Heart right ventricle (tissue), 16 donors: ENCODE measurements at regions not wholly inside any gene's neighbourhood (a gene's known extent, or its start where the extent isn't known, plus 50 kb on each side); places are given as distances from the start of the nearest gene placed in this dataset.

Source experiments
- ATAC-seq, 8 donors: fragments of 200-7000 bp; cut with Tn5 transposase; one replicate each; pipeline ENCODE4 v1.9.1; 2020; ENCODE audit warnings: mild to moderate bottlenecking in 8 of 8, moderate library complexity in 8 of 8, moderate number of reproducible peaks in 1 of 8
- DNase-seq, 2 donors: peaks; one replicate each; pipeline ENCODE4 v3.0.0-alpha.2; 2020
- H3K27ac ChIP-seq, 10 donors: fragments of 200-600 bp; sonication (generic) in 2 of 10; one replicate each; pipeline versions ENCODE4 v1.5.0 to v1.8.0; 2020 to 2022; ENCODE audit warnings: mild to moderate bottlenecking in 3 of 10
- H3K27me3 ChIP-seq, 7 donors: fragments of 200-600 bp; one replicate each; pipeline ENCODE4 v1.8.0; 2021 to 2022; ENCODE audit warnings: mild to moderate bottlenecking in 2 of 7
- H3K36me3 ChIP-seq, 9 donors: fragments of 200-600 bp; sonication (generic) in 1 of 9; one replicate each; pipeline versions ENCODE4 v1.5.0 to v1.8.0; 2020 to 2022; ENCODE audit warnings: mild to moderate bottlenecking in 2 of 9
- H3K4me1 ChIP-seq, 9 donors: fragments of 200-600 bp; sonication (generic) in 1 of 9; one replicate each; pipeline versions ENCODE4 v1.5.0 to v1.8.0; 2020 to 2022; ENCODE audit warnings: mild to moderate bottlenecking in 4 of 9
- H3K4me3 ChIP-seq, 10 donors: fragments of 200-600 bp; sonication (generic) in 2 of 10; one replicate each; pipeline versions ENCODE4 v1.5.0 to v1.8.0; 2020 to 2022; ENCODE audit warnings: mild to moderate bottlenecking in 7 of 10, moderate library complexity in 2 of 10
- H3K9me3 ChIP-seq, 11 donors: fragments of 200-600 bp in 10 of 11; sonication (generic) in 2 of 11; one replicate each; pipeline versions ENCODE4 v1.5.0 to v1.8.0; 2013 to 2022; ENCODE audit warnings: mild to moderate bottlenecking in 2 of 11, control low read depth in 1 of 11, moderate library complexity in 1 of 11
- WGBS, 2 donors: extraction: QIAGEN DNeasy Blood & Tissue Kit; methylation state at CpG; one replicate each; pipeline ENCODE4 v1.1.7; 2013; ENCODE audit warnings: inconsistent platforms in 1 of 2; 5-methylcytosine and 5-hydroxymethylcytosine counted together
- intact Hi-C, 10 donors: fragments of 100-400 bp; cut with DNase I; formaldehyde crosslinking; loops; one replicate each; pipeline versions ENCODE4 v1.11.1 to v1.14.2; 2022
- TF ChIP-seq, protein P1 (sequence below), 9 donors: fragments of 200-600 bp; sonication (generic) in 2 of 9; IDR thresholded peaks; one replicate each; pipeline versions ENCODE4 v1.5.0 to v1.8.0; 2021 to 2022; ENCODE audit warnings: antibody characterized with exemption in 9 of 9, mild to moderate bottlenecking in 5 of 9, moderate library complexity in 1 of 9
- donor health status: Arrhythmogenic right ventricular cardiomyopathy.
- donor health status: ischemic (EF 13 %, LVEDD 7.1; RV severe dilation, severe dysfunction).
- donor health status: healthy with polysubstance abuse.
- donor health status: DM: no; HTN: yes; CAD: no.
- donor health status: DM: no; HTN: no; CAD: no.
- donor health status: ischemic (EF 25% LVEDD 6.9; RV normal size, moderate dysfunction).
- donor health status: ischemic (EF 25% LVEDD 5.7; RV mildly dilated, moderate dysfunction).
- donor health status: healthy.
- donor health status: DM: yes; HTN: yes; CAD: no.
- donor health status: Ischemic cardiomyopathy.
- donor health status: ischemic (EF 35%, LVEDD 5.7; RV mildly dilated, moderate dysfunction).
- donor health status: nonischemic (EF 11% LVEDD 7.7; RV severe dilation, severe dysfunction).
- donor health status: DM: yes; HTN: yes; CAD: no.
- donor health status: PGD.
- donor health status: ischemic (EF 29% LVEDD 5.4; RV normal size, mild dysfunction).
- donor health status: nonischemic (EF 23%, LVEDD 6.1; RV moderate dilation, normal function).

DNA sequence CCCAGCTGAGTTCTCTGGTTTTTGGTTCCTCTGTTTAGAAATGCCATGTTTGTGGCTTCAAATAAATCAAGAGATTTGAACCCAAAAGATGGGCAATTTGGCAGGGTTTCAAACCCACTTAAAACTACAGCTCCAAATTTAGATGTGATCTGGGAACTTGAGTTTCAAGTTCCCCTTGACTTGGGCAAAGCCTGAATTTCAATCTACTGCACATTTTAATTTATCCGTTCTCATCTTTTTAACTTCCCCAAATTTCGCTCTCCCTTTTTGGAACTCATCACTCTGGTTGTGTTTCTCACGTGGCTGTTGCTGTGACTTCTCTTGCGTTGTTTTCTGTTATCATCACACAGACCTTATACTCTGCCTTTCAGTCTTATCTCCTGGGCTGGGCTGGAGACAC is 230.9 kb downstream of the CDC5L start:
- Histone ChIP-seq H3K36me3 (no peaks in the 10 kb centered on the region), H3K4me1 (peaks cover 0 to 20% (median 0%) of the 10 kb centered on the region in 9 donors), H3K4me3 (no peak overlapping the region), H3K27me3 (peaks cover 0 to 14% (median 0%) of the 10 kb centered on the region in 7 donors), H3K9me3 (no peaks in the 10 kb centered on the region), H3K27ac (no peak overlapping the region)
- TF ChIP-seq, protein P1, sequence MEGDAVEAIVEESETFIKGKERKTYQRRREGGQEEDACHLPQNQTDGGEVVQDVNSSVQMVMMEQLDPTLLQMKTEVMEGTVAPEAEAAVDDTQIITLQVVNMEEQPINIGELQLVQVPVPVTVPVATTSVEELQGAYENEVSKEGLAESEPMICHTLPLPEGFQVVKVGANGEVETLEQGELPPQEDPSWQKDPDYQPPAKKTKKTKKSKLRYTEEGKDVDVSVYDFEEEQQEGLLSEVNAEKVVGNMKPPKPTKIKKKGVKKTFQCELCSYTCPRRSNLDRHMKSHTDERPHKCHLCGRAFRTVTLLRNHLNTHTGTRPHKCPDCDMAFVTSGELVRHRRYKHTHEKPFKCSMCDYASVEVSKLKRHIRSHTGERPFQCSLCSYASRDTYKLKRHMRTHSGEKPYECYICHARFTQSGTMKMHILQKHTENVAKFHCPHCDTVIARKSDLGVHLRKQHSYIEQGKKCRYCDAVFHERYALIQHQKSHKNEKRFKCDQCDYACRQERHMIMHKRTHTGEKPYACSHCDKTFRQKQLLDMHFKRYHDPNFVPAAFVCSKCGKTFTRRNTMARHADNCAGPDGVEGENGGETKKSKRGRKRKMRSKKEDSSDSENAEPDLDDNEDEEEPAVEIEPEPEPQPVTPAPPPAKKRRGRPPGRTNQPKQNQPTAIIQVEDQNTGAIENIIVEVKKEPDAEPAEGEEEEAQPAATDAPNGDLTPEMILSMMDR (IDR thresholded peaks at IDR 0.05) = no peak
- 70 to 77% methylated on average over 4 of the region's 4 CpGs for WGBS, 2 donors
- DNase-seq = no peak
- intact Hi-C loops = no loop called here
- peak in 1 of 8 donors; percentile 20 for ATAC-seq

DNA sequence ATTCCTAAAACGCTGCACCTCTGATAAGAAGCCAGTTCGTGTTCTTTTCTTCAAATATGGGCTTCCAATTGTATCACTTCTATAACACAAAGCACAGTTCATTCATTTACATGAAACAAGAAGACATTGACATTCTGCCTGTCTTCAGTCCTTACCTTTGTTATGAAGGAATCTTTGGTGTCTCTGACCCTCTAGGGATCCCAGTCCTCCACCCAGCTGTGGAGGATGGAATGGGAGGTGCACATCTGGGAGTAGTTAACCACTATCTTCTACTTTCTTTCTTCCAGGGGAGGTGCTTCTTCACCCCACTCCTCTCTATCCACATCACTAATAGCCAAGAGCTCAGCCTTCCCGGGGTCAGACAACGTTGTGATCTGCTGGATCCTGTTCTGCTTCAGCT is 233.4 kb downstream of the CDC5L start:
- H3K4me3 ChIP-seq = no peak overlapping the region
- 78 to 84% methylated on average over 4 of the region's 4 CpGs for WGBS, 2 donors
- no peaks in the 10 kb centered on the region for H3K36me3 ChIP-seq
- peaks cover 0 to 20% (median 0%) of the 10 kb centered on the region in 9 donors for H3K4me1 ChIP-seq
- ATAC-seq (no peak), DNase-seq (no peak)
- intact Hi-C loops = no loop called here
- no peaks in the 10 kb centered on the region for H3K9me3 ChIP-seq
- H3K27ac ChIP-seq = no peak overlapping the region
- TF ChIP-seq, protein P1 (IDR thresholded peaks at IDR 0.05) = no peak
- peaks cover 0 to 14% (median 0%) of the 10 kb centered on the region in 7 donors for H3K27me3 ChIP-seq

DNA sequence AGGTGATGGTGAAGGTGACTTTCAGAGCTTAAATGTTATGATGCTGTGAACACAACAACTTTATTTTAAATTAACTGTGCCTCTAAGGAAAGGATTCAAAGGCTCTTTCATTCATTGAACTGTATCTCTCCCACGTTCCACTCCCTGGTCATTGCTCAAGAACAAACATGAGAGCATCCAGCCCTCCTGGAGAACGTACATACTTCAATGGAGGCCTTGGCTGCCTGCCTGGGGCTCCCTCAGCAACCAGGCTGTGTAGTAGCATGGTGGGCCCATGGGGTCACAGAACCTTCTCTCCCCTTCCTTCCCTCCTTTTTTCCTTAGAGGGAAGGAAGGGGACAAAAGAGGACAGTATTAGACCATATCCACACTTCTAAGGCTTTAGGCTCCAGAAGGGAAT is 234.3 kb downstream of the CDC5L start:
- Histone ChIP-seq H3K27ac (no peak overlapping the region), H3K36me3 (no peaks in the 10 kb centered on the region), H3K4me3 (no peak overlapping the region), H3K4me1 (peaks cover 0 to 20% (median 0%) of the 10 kb centered on the region in 9 donors), H3K9me3 (no peaks in the 10 kb centered on the region), H3K27me3 (peaks cover 0 to 14% (median 0%) of the 10 kb centered on the region in 7 donors)
- no peak for ATAC-seq
- 44 to 81% methylated on average over 2 of the region's 2 CpGs for WGBS, 2 donors
- DNase-seq = no peak
- intact Hi-C loops = no loop called here
- TF ChIP-seq, protein P1 (IDR thresholded peaks at IDR 0.05) = no peak

DNA sequence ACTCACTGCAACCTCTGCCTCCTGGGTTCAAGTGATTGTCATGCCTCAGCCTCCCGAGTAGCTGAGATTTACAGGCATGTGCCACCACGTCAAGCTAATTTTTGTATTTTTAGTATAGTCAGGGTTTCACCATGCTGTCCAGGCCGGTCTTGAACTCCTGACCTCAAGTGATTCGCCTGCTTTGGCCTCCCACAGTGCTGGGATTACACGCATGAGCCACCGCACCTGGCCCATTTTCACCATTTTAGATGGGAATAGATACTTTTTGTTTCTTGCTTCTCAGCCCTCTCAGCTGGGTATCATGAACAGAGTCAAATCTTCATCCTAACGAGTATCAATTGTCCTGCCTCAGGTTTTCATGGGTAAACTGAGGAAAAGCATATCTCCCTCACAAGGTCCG is 235.0 kb downstream of the CDC5L start:
- 85 to 90% methylated on average over 8 of the region's 8 CpGs for WGBS, 2 donors
- TF ChIP-seq, protein P1 (IDR thresholded peaks at IDR 0.05) = no peak
- Histone ChIP-seq H3K9me3 (no peaks in the 10 kb centered on the region), H3K27ac (no peak overlapping the region), H3K4me1 (peaks cover 0 to 20% (median 0%) of the 10 kb centered on the region in 9 donors), H3K36me3 (no peaks in the 10 kb centered on the region), H3K27me3 (peaks cover 0 to 14% (median 0%) of the 10 kb centered on the region in 7 donors), H3K4me3 (no peak overlapping the region)
- intact Hi-C loops = no loop called here
- no peak for ATAC-seq
- DNase-seq = no peak
